ENCODE measurements at regions not wholly inside any gene's neighbourhood (a gene's known extent, or its start where the extent isn't known, plus 50 kb on each side); places are given as distances from the start of the nearest gene placed in this dataset.
A peak's percentile ranks its signal among the peaks of the same experiment; 100 is the strongest.

DNA sequence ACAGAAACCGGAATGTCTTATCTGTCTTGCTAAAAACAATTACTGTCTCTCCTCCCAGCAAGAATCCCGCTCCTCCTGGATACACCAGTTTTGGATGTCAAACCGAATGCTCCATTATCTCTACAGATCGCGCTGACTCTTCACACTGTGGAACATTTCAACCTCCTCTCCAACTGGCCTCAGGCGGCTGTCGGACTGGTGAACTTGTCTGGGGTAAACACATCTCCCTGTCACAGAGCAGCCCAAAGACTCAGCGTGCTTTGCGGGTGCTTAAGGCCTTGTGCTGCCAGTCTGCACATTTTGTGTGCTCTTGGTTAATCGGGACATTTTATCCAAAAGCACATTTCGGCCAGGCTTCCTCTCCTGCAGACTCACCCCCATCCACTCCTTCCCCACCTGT is 173.1 kb downstream of the ICOS start:
- no peak for DNase-seq (ENCODE audit: low spot score)

DNA sequence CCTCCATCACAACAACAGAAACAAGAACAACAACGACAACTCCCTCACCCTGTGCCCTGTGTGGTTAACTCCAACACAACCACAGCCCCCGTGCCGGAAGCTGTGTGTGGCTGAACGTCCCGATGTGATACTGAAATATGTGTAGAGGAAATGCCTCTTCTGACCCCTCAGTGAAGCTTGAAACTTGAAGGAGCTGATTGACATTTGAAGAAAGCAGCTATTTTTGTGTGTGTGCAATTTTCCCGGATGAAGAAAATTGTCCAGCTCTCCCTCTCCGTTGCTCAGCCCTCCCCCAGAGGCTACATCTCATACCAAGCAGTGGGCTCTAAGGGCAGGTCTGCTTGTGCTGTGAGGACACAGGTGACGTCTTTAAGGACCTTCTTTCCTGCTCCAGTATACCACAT is 173.8 kb downstream of the ICOS start:
- DNase-seq (ENCODE audit: low spot score) = no peak

DNA sequence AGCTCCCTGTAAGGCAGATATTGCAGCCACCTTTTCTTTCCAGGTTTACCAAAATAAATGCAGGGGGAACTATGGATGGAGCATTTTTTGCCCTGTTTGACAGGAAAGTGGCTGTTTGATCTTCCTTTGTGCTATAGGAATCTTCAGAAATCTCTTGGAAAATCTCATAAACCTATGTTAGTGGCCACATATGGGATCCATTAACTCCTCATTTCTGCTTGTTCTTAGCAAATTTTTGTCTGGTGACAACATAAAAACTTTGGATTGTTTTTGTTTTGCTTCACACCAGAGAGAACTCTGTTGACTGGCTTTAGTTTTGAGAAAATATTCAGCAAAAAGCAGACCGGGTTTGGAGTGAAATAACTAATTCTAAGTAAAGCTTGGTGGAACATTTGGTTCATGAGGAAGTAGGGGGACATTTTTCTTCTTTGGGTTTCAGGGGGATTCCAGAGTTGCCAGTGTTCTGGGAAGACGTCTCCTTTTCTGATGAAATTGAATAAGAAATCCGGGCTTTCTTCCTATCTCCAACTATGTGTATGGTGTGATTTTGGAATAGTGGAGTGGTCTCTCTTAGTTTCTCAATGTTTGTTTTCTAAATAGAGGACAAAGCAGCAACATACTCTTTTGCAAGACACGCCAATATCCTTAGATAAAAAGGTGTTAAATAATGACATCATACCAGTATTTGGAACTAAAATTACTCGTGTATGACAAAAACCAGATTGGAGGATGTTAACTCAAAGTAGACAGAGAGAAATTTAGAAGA is 174.4 kb downstream of the ICOS start:
- no peak for DNase-seq (ENCODE audit: low spot score)

DNA sequence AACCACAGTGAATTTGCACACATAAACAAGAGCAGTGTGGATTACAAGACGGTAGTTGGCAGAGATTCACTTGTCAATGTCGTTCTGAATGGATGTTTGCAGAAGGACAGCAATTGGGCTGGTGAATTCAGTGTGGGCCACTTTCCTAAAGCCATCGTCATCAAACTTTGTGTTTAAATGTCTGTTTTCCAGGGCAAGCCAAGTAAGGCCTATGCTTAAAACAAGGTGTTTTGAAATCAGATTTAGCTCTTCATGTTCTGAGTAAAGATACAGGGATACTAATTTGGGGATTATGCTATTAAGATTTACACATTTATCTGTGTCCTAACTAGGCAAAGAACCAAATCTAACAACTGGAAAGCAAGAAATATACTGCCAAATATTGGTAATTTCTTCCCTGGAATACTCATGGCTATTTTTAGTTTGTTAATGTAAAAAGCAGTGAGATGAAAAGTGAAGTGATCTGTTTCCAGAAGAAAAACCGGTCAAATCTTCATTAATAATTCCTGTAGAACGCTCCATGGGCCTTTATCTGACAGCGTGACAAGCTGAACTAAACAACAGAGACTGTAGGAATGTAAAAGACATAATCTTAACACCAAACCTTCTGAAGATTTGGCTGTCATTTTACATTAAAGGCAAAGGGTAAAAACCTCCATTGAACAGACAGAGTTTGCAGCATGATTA is 175.7 kb downstream of the ICOS start:
- DNase-seq (ENCODE audit: low spot score) = peak; percentile 38

DNA sequence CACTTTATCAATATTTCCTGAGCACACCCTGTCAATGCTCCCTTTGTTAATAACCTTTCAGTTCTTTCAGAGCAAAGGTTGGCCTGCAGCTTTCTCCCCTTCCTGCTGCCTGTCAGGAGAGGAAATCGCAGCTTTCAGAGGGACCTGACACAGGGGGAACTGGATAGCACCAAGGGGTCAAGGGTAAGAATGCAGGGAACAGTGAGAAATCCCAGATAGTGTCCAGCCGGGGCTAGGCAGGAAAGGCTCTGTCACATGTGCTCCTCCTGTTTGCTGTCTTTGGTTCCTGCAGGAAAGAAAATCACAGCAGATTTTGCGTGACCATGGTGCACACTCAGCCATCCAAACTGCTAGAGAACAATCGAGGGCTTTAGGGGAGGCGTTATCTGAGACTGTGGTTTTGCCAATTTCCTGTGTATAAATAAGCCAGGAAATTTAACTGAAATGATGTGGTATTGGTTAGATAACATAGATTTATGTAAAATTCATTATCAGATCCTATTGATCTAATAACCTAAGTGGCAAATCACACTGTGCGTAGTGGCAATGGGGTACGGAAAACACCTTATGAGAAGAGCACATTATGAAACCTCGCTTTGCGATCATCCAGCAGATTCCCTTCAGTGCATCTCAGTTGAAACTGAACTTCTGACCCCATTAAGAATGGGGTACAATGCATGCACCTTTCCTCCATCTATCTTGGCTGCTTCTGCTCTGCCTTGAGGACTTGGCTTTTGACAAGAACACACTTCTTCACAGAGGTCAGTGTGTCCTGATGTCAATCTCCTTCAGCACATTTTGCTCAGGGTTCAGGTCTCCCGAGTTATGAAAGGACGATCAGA is 178.0 kb downstream of the ICOS start:
- DNase-seq (ENCODE audit: low spot score) = no peak

DNA sequence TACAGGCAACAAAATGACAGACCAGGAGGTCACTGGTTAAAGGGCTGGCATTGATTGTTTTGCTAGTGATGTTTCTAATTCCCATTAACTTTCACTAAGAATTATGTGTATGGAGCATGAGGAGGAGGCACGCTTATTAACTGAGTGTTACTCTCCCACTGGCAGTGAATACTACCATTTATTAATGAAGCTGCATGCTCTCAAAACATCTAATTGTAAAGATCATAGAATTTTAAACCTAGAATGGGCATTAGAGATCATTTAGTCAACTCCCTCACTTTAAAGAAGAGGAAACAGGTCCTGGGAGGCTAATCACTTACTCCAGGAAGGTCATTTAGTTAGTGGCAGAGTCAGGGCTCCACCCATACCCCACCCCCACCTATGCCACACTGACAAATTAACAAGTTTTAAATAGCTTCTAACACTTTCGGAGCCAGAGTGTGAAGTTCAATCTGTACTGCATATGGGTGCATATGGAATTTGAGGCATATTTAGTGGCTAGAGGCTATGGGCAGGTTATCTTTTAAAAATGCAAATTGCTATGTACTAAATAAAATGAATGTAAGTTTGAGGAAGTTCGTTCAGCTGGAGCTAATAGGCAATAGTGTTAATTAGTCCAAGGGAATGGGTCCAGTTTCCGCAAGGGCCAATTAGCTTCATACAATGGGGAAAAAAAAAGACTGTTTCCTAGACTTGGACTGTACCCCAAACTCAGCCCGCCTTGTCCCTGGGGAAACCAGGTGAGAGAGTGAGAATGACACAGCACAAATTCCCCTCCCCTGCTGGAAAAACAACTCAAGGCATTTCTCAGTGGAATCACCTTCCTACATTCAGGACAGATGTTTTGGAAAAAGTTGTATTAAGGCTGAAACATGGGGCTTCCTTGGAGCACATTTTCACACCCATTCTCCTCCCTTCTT is 178.8 kb downstream of the ICOS start:
- DNase-seq (ENCODE audit: low spot score) = peak; percentile 25

DNA sequence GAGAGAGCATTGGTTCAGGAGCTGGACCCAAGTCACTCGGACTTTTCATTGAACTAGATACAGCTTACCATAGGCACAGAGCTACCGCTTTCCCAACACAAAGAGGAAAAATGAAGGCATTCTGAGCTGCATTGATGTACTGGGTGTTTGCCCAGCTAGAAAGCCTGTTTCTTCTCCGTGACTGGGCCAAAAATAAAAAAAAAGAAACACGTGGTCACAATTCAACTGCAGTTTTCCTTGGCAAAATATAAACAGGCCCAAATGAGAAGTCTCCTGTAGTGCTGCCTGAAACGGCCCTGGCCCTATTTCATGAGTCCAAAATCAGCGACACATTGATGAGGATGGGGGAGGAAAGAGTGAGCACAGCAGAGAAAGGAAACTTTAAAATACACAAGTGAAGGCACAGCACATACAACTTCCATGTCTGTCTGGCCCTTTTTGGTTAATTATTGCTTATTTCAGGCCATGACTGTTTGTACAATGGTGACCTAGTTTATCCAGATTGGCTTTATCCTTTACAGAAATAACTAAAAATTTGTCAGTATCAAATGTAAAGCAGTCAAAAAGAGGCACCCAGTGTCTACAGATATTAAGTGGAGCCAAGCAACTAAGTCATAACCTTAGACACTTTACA is 179.7 kb downstream of the ICOS start:
- DNase-seq (ENCODE audit: low spot score) = peak; percentile 85

DNA sequence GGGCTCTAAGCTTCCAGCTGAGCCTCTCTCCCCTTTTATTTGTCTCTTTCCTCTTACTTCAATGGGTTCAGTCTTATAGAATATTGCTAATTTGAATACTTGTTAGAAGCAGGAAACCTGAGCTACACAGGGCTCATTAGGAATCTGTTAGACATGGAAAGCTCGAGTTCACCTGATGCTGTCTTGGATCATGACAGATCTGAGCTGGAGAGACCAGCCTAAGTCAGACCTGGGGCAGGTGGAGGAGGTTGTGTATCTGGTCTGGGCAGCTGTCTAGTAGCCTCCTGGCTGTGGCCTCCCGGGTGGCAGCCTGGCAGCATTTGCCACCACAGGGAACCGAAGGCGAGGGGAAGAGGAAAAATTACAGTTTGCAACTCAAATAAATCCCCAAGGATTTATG is 185.9 kb downstream of the ICOS start:
- no peak for DNase-seq (ENCODE audit: low spot score)

DNA sequence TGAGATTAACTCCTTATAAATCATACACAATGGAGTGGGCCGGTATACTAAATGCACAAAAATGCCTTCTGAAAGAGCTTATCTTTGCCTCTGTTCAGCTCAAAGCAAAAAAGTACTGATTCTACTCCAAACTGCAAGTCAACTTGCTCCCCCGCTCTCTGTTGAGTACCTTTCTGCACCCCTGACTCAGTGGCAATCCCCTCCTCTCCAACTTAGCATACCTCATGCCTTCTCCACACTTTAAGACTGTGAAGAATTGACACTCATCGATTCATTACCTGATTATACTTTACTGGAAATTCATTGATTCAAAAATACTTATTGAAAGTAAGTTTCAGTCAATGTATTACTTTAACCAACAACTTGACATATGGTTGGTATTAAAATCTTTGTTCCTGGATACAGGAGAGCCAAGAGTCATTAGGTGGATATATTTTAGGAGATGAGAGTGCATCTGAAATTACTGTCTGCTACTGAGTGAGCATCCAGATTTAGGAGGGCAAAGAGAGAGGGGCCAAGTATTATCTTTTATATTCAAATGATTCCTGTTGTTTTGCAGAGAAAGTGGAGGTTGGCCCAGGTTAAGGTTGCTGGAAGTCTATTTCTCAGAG is 187.7 kb downstream of the ICOS start:
- no peak for DNase-seq (ENCODE audit: low spot score)

DNA sequence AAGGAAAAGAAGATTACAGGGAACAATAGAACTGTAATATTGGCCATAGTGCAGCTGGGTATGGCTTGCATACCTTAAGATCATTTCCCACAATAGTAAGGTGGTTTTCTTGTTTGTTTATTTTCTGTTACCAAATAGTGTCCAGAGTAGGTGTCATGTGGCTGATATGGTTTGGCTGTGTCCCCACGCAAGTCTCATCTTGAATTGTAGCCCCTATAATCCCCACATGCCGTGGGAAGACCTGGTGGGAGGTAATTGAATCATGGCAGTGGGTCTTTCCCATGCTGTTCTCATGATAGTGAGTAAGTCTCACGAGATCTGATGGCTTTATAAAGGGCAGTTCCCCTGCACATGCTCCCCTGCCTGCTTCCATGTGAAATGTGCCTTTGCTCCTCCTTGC is 190.1 kb downstream of the ICOS start:
- no peak for DNase-seq (ENCODE audit: low spot score)

DNA sequence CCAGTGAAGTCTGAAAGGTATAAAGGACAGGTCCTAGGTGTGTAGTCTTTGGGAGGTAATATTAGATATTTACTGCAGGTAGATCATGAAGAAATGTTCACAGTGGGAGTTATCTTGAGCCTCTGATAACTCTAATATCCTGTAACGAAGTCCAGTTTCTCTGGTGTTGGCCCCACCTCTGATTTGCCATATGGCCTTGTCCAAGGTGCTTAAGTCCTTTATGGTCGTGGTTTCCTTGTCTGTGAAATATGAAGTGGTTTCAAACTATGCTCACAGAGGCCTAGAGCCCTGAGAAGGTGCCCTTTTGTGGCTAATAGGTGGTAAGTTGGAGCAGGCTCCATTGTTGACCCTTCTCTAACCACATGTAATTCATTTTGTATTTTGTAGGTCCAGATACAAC is 190.7 kb downstream of the ICOS start:
- DNase-seq (ENCODE audit: low spot score) = no peak

DNA sequence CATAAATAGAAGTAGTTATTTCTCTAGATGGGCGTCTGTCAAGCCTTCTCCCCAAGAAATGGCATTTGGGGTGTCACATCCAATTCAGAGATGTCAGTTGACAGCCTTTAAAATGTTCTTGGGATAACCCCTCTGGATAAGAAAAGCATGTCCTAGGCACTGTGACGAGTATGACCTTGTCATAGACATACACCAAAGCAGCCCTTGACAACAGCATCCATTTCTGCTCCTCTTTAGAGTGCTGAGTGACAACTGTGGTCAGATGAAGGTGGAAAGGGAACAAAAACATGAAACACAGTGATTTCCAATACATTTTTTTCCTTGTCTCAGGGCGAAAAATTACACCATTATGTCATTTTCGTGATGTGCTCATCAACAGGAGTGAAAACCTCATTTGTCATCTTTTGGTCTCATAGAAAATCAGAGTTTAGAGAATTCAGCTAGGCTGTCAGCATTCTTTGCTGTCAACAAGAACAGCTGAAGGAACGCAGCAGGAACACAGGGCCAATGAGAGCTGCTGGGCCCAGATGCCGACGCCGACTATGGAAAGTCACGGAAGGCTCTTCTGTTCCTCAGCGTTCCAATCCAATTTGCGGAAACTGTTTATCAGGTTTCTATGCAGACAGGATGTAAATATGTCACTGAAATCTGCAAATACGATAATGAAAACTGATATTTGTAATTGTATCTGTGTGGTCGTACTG is 193.2 kb downstream of the ICOS start:
- no peak for DNase-seq (ENCODE audit: low spot score)

DNA sequence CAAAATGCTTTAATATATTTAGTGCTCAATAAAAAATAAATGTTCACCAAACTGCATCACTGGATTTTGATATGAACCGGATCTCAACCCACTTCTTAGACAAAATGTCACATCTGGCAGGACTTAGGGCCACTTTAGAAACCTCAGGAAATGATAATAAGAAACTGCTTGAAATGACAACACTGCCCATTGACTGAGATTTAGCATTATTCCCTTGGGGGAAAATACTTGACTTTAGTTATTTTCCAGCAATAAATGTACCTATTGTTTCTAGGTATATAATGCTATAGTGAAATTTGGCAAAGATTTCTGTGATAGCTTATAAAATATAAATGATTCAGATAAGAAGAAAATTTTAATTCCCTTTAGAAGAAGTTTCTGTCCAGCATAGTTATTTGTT is 195.1 kb downstream of the ICOS start:
- no peak for DNase-seq (ENCODE audit: low spot score)

DNA sequence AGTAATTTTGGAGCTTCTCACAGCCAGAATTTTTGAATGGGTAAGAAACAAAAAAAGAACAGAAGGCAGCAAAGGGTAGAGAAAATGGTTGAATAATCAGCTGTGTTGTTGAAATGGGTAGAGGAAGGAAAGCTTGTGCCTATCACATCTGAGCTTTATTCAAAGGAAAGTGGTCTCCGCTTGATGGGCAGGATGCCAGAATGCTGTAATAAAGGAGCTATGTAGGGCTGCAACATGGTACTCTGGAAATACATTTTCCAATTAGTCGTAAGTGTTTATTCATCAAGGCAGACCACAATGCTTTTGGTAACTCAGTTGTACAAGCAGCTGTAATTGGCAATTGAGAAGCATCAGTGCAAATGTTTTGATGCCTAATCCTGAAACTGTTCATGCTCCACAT is 196.9 kb downstream of the ICOS start:
- no peak for DNase-seq (ENCODE audit: low spot score)

DNA sequence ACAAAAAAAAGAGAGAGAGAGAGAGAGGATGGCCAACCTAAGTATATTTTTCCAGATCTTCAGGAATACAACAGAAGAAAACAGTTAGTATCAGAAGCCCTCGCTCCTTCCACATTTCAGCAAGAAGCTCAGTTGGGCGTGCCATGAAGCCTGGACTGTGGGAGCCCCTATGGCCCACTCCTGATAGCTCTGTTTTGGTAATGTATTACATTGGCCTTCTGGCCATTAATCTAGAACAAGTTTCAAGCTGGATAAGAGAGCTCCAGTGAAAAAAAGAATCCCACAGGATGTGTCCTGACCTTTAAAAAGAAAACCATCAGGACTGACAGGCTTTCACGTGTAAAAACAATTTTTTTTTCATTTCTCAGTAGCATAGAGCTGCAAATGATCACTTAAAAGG is 197.9 kb downstream of the ICOS start:
- DNase-seq (ENCODE audit: low spot score) = no peak

DNA sequence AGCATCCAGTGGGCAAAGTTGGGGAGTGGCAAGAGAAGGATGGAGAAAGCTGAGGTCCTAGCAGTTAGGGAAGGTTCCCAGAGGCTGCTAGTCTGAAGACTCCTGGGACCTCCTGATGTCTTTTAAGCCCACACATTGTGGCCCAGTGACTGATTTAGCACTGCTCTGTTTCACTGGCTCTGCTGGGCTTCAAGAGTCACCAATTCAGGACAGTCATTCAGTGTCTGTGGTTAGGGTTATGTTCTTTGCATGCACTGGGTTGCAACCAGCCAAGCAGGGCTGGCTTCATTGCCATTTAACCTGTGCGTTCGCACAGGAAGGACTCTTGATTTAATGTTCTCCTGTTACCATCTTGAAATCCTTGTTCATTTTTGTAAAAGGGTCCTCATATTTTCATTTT is 199.2 kb downstream of the ICOS start:
- DNase-seq (ENCODE audit: low spot score) = no peak

DNA sequence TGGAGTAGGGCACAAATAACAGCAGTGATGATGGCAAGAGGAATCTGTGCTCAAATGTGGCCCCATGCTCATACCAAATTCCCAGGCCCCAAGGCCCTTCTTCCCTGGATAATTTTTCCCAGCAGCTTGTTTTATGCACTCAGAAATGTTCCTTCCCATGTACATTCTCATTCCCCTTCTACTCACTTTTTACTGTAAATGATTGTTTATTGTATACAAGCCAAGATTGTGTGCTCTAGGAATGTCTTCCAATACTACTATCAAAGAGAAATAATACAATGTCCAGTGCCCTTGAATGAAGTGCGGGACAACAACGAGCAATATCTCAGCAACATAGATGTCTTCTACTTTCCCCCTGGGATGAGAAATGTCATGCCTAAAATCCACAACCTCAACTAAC is 201.6 kb downstream of the ICOS start:
- DNase-seq (ENCODE audit: low spot score) = no peak

DNA sequence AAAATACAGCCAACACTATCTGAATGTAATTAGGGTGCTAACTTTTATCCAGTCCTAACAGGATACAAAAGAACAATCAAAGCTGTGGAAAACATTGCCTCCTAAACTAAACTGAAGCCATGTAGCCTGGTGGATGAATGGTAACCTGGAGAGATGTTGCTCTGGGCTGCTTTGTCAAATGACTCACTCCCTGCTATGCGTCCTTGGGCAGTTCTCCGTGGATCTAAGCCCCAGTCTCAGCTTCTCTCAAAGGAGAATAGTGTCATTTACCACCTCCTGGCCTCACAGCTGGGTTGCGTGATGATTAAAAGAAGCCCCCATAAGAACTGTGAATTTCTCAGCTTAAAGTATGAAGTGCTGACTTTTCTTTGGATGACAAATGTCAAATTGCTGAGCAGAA is 203.7 kb downstream of the ICOS start:
- DNase-seq (ENCODE audit: low spot score) = no peak

DNA sequence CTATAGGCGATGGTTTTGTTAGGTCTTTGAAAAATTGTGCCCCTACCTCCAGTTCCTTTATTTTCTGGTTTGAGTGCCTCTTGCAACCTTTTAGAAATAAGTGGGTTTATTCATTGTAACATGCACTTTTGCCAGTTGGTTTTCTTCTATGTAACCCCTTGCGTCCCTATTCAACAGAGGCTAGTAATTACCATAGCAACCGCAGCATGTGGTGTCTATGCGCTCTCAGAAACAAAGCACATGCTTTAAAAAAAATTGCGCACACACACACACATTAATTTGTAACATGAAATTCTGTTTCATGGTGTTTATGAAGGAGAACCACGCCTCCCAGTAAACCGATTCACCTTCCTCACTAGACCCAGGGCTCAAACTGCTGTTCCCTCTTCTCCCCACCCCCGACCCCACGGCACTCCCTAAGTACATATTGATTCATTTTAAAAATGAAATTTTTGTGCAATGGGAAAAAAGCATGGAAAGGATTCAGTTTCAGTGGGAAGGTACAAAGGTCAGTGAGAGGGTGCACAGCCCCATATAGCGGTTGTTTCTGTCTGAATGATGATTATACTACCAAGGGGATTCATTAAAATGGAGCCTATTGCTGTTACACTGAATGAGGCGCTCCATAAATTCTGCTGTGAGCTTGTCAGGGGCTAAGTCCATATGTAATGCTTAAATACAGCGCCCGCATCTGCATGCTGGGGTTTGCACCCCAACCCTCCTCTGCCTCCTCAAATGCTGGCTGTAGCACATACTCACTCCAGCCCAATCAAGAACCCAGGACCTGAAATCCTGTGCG is 206.9 kb downstream of the ICOS start:
- no peak for DNase-seq (ENCODE audit: low spot score)

Data from pons (tissue), 1 donor.